Stimulated activated naive CD8-positive, alpha-beta T cell treated with anti-CD3 and anti-CD28 coated beads, Interleukin-15, Interleukin-2, amounts not matched to agents 100 U/mL and 50 U/mL, for 24 hours (primary cell): ENCODE measurements at regions not wholly inside any gene's neighbourhood (a gene's known extent, or its start where the extent isn't known, plus 50 kb on each side); places are given as distances from the start of the nearest gene placed in this dataset.
A peak's percentile ranks its signal among the peaks of the same experiment; 100 is the strongest.
"Not testable (repeated sequence)": the region's sequence is repeated elsewhere in the genome, so short reads cannot be mapped to it uniquely, and the experiment has no call there.

Experiments used
- ATAC-seq: fragments of 150-1000 bp; cut with Tn5 transposase; one replicate; pipeline ENCODE4 v1.10.0; 2021
- DNase-seq: peaks from one replicate; pipeline ENCODE4 v3.0.0; 2021

- DNase-seq (no peak), ATAC-seq (no peak)
These were observed 175.9 kb downstream of the LPIN1 start for GRCh38 chr2:11922294-11922693.

GRCh38 chr2:11923935-11924334, 177.5 kb downstream of the LPIN1 start:
- no peak for DNase-seq
- ATAC-seq = no peak

- DNase-seq (no peak), ATAC-seq (no peak)
These were observed 179.0 kb downstream of the LPIN1 start for GRCh38 chr2:11925295-11926066.

- no peak for DNase-seq
- no peak for ATAC-seq
These were observed 183.9 kb downstream of the LPIN1 start for GRCh38 chr2:11930211-11930761.

GRCh38 chr2:11932048-11932512, 185.6 kb downstream of the LPIN1 start:
- no peak for ATAC-seq
- DNase-seq = no peak

- ATAC-seq (no peak), DNase-seq (no peak)
These were observed 186.5 kb downstream of the LPIN1 start for GRCh38 chr2:11932962-11933361.

- no peak for ATAC-seq
- no peak for DNase-seq
These were observed 187.4 kb downstream of the LPIN1 start for GRCh38 chr2:11933854-11934253.

- ATAC-seq = no peak
- no peak for DNase-seq
These were observed 190.3 kb downstream of the LPIN1 start for GRCh38 chr2:11936761-11937160.

GRCh38 chr2:11938196-11938595, 191.8 kb downstream of the LPIN1 start:
- DNase-seq = no peak

GRCh38 chr2:11939523-11939922, 193.1 kb downstream of the LPIN1 start:
- no peak for ATAC-seq

More at GRCh38 chr2:11938196-11938595, 191.8 kb downstream of the LPIN1 start:
- no peak for ATAC-seq

GRCh38 chr2:11940121-11940743, 193.8 kb downstream of the LPIN1 start:
- ATAC-seq = no peak
- no peak for DNase-seq

More at GRCh38 chr2:11939523-11939922, 193.1 kb downstream of the LPIN1 start:
- no peak for DNase-seq

GRCh38 chr2:11940799-11941198, 194.4 kb downstream of the LPIN1 start:
- DNase-seq = no peak
- no peak for ATAC-seq

- no peak for DNase-seq
- no peak for ATAC-seq
These were observed 195.1 kb downstream of the LPIN1 start for GRCh38 chr2:11941201-11942177.

GRCh38 chr2:11942178-11942569, 195.7 kb downstream of the LPIN1 start:
- ATAC-seq = no peak
- no peak for DNase-seq

GRCh38 chr2:11944311-11944710, 197.9 kb downstream of the LPIN1 start:
- no peak for ATAC-seq
- no peak for DNase-seq

- peak; percentile 65 for ATAC-seq
- DNase-seq = no peak
These were observed 199.0 kb downstream of the LPIN1 start for GRCh38 chr2:11945139-11946126.

- ATAC-seq (no peak), DNase-seq (no peak)
These were observed 201.5 kb downstream of the LPIN1 start for GRCh38 chr2:11947956-11948355.

- ATAC-seq = no peak
- DNase-seq = no peak
These were observed 203.5 kb downstream of the LPIN1 start for GRCh38 chr2:11949732-11950523.

- DNase-seq (no peak), ATAC-seq (no peak)
These were observed 204.5 kb downstream of the LPIN1 start for GRCh38 chr2:11950896-11951295.

GRCh38 chr2:11951492-11951891, 205.1 kb downstream of the LPIN1 start:
- DNase-seq, ATAC-seq: not testable (repeated sequence)
